Neural progenitor cell (in vitro differentiated cells): ENCODE measurements at regions not wholly inside any gene's neighbourhood (a gene's known extent, or its start where the extent isn't known, plus 50 kb on each side); places are given as distances from the start of the nearest gene placed in this dataset.

Experiments used
- DNase-seq: peaks from one replicate; pipeline ENCODE4 v3.0.0-alpha.2; 2016; ENCODE audit warnings: low spot score
- H2AFZ ChIP-seq: fragments of 200-600 bp; sonication (generic); replicated peaks from 2 replicates; pipeline ENCODE4 v1.6.1; 2016; ENCODE audit warnings: antibody characterized with exemption
- H3F3A ChIP-seq: fragments of 200-600 bp; sonication (generic); 2 replicates; pipeline ENCODE4 v1.6.1; 2016; ENCODE audit warnings: antibody characterized with exemption, low read depth
- H3K27ac ChIP-seq: fragments of 200-600 bp; sonication (generic); 2 replicates; pipeline ENCODE4 v1.5.1; 2016; ENCODE audit warnings: mild to moderate bottlenecking
- H3K27me3 ChIP-seq: fragments of 200-600 bp; sonication (generic); 2 replicates; pipeline ENCODE4 v1.6.1; 2016; ENCODE audit warnings: mild to moderate bottlenecking, moderate library complexity
- H3K36me3 ChIP-seq: fragments of 200-600 bp; sonication (generic); 2 replicates; pipeline ENCODE4 v1.5.1; 2016
- H3K4me1 ChIP-seq: fragments of 200-600 bp; sonication (generic); 2 replicates; pipeline ENCODE4 v1.6.1; 2016; ENCODE audit warnings: mixed run types
- H3K4me2 ChIP-seq: fragments of 200-600 bp; sonication (generic); 2 replicates; pipeline ENCODE4 v1.6.1; 2016
- H3K4me3 ChIP-seq: fragments of 200-600 bp; sonication (generic); 2 replicates; pipeline ENCODE4 v1.5.1; 2016
- H3K79me2 ChIP-seq: fragments of 200-600 bp; sonication (generic); 2 replicates; pipeline ENCODE4 v1.6.1; 2016; ENCODE audit warnings: low read depth
- H3K9ac ChIP-seq: fragments of 200-600 bp; sonication (generic); 2 replicates; pipeline ENCODE4 v1.6.1; 2016
- H3K9me3 ChIP-seq: fragments of 200-600 bp; sonication (generic); 2 replicates; pipeline ENCODE4 v1.5.1; 2016; ENCODE audit warnings: low read depth
- H4K20me1 ChIP-seq: fragments of 200-600 bp; sonication (generic); 2 replicates; pipeline ENCODE4 v1.6.1; 2016; ENCODE audit warnings: low read depth
- H3K27ac Mint-ChIP-seq: 3 replicates; pipeline ENCODE4 v1.8.0; 2021; ENCODE audit warnings: mixed read lengths
- H3K27me3 Mint-ChIP-seq: 2 replicates; pipeline ENCODE4 v1.8.0; 2022; ENCODE audit warnings: low read depth, mild to moderate bottlenecking, inconsistent platforms, moderate library complexity, mixed read lengths; ENCODE audit not compliant: insufficient read depth
- H3K36me3 Mint-ChIP-seq: 3 replicates; pipeline ENCODE4 v1.8.0; 2021; ENCODE audit warnings: mixed read lengths
- H3K4me1 Mint-ChIP-seq: 3 replicates; pipeline ENCODE4 v1.8.0; 2021; ENCODE audit warnings: mixed read lengths
- H3K4me3 Mint-ChIP-seq: 3 replicates; pipeline ENCODE4 v1.8.0; 2021; ENCODE audit warnings: mild to moderate bottlenecking, moderate library complexity, mixed read lengths
- H3K9me3 Mint-ChIP-seq: 3 replicates; pipeline ENCODE4 v1.8.0; 2020; ENCODE audit warnings: mixed read lengths
- CTCF ChIP-seq: fragments of 200-600 bp; sonication (generic); IDR thresholded peaks from 2 replicates; pipeline ENCODE4 v1.5.1; 2017; ENCODE audit warnings: antibody characterized with exemption, mild to moderate bottlenecking
- EZH2 ChIP-seq: fragments of 200-600 bp; sonication (generic); IDR thresholded peaks from 2 replicates; pipeline ENCODE4 v1.6.1; 2017; ENCODE audit warnings: antibody characterized with exemption, mild to moderate bottlenecking, moderate library complexity
- EZH2phosphoT487 ChIP-seq: fragments of 200-600 bp; sonication (generic); IDR thresholded peaks from 2 replicates; pipeline ENCODE4 v1.6.1; 2017; ENCODE audit warnings: antibody characterized with exemption

GRCh38 chr5:107277485-107278125 is 393.1 kb downstream of the EFNA5 start:
- Histone ChIP-seq H3K36me3 (no peaks in the 10 kb centered on the region), H3K27ac (no peak overlapping the region), H3K4me1 (peaks cover 4% of the 10 kb centered on the region), H3K27me3 (no peaks in the 10 kb centered on the region), H3F3A (no peaks in the 10 kb centered on the region), H3K9ac (no peak overlapping the region), H3K4me2 (no peak overlapping the region), H4K20me1 (no peaks in the 10 kb centered on the region), H3K79me2 (no peaks in the 10 kb centered on the region), H2AFZ (no peak overlapping the region), H3K9me3 (no peaks in the 10 kb centered on the region), H3K4me3 (no peak overlapping the region)
- Mint-ChIP-seq H3K36me3 (no peaks in the 10 kb centered on the region), H3K4me1 (peaks cover 5% of the 10 kb centered on the region), H3K27me3 (no peaks in the 10 kb centered on the region), H3K9me3 (no peaks in the 10 kb centered on the region), H3K4me3 (no peak overlapping the region), H3K27ac (no peak overlapping the region)
- TF ChIP-seq EZH2phosphoT487 (no peak), CTCF (no peak), EZH2 (no peak)
- no peak for DNase-seq

GRCh38 chr5:107275333-107275732 is 395.4 kb downstream of the EFNA5 start:
- H3K4me2 ChIP-seq: no peak overlapping the region

GRCh38 chr5:107274571-107274970 is 396.2 kb downstream of the EFNA5 start:
- no peaks in the 10 kb centered on the region for H3K79me2 ChIP-seq
- no peak overlapping the region for H2AFZ ChIP-seq
- Mint-ChIP-seq H3K4me3 (no peak overlapping the region), H3K4me1 (peaks cover 3% of the 10 kb centered on the region), H3K9me3 (no peaks in the 10 kb centered on the region), H3K27me3 (no peaks in the 10 kb centered on the region), H3K36me3 (no peaks in the 10 kb centered on the region), H3K27ac (no peak overlapping the region)
- no peak overlapping the region for H3K4me2 ChIP-seq
- H3K36me3 ChIP-seq: no peaks in the 10 kb centered on the region
- no peaks in the 10 kb centered on the region for H3F3A ChIP-seq
- no peak overlapping the region for H3K27ac ChIP-seq
- H3K9me3 ChIP-seq: no peaks in the 10 kb centered on the region
- H3K4me1 ChIP-seq: peaks cover 10% of the 10 kb centered on the region
- no peaks in the 10 kb centered on the region for H3K27me3 ChIP-seq
- no peak for DNase-seq
- no peak overlapping the region for H3K9ac ChIP-seq
- no peaks in the 10 kb centered on the region for H4K20me1 ChIP-seq
- TF ChIP-seq EZH2phosphoT487: no peak
- TF ChIP-seq EZH2: no peak
- TF ChIP-seq CTCF: no peak
- no peak overlapping the region for H3K4me3 ChIP-seq

More at GRCh38 chr5:107275333-107275732, 395.4 kb downstream of the EFNA5 start:
- H3K27ac ChIP-seq: no peak overlapping the region
- H3K9ac ChIP-seq: no peak overlapping the region
- Mint-ChIP-seq H3K27me3 (no peaks in the 10 kb centered on the region), H3K4me1 (peaks cover 3% of the 10 kb centered on the region), H3K36me3 (no peaks in the 10 kb centered on the region), H3K27ac (no peak overlapping the region), H3K4me3 (no peak overlapping the region), H3K9me3 (no peaks in the 10 kb centered on the region)
- H3F3A ChIP-seq: no peaks in the 10 kb centered on the region
- peaks cover 10% of the 10 kb centered on the region for H3K4me1 ChIP-seq
- H2AFZ ChIP-seq: no peak overlapping the region
- no peaks in the 10 kb centered on the region for H4K20me1 ChIP-seq
- no peak for TF ChIP-seq EZH2phosphoT487
- TF ChIP-seq CTCF: no peak
- TF ChIP-seq EZH2: no peak
- H3K9me3 ChIP-seq: no peaks in the 10 kb centered on the region
- H3K36me3 ChIP-seq: no peaks in the 10 kb centered on the region
- no peaks in the 10 kb centered on the region for H3K27me3 ChIP-seq
- no peaks in the 10 kb centered on the region for H3K79me2 ChIP-seq
- no peak overlapping the region for H3K4me3 ChIP-seq
- DNase-seq: no peak
